GM12892 (cell line): ENCODE measurements at regions not wholly inside any gene's neighbourhood (a gene's known extent, or its start where the extent isn't known, plus 50 kb on each side); places are given as distances from the start of the nearest gene placed in this dataset.

Source experiments
- POLR2A ChIP-seq: IDR thresholded peaks from 2 replicates; pipeline ENCODE4 v1.6.1; 2011; ENCODE audit warnings: low read depth, low read length, control low read depth
- POLR2AphosphoS5 ChIP-seq: IDR thresholded peaks from 2 replicates; pipeline ENCODE4 v1.6.1; 2011; ENCODE audit warnings: low read depth, low read length, control low read depth
- TAF1 ChIP-seq: IDR thresholded peaks from 2 replicates; pipeline ENCODE4 v1.6.1; 2011; ENCODE audit warnings: low read depth, mild to moderate bottlenecking, control low read depth, low read length, borderline replicate concordance

- TF ChIP-seq POLR2A, result no peak
- no peak for TF ChIP-seq POLR2AphosphoS5
- TF ChIP-seq TAF1, result no peak
Observed at GRCh38 chr2:136219341-136219740, 101.4 kb upstream of the CXCR4 start.
